ENCODE measurements at regions not wholly inside any gene's neighbourhood (a gene's known extent, or its start where the extent isn't known, plus 50 kb on each side); places are given as distances from the start of the nearest gene placed in this dataset.

GRCh38 chr17:62860962-62861873 lies 53.1 kb upstream of the MARCHF10 start:
- no peaks in the 10 kb centered on the region for H3K9me3 ChIP-seq (ENCODE audit: insufficient read depth, low read depth, low read length)
- no peaks in the 10 kb centered on the region for H3K4me1 ChIP-seq (ENCODE audit: insufficient read depth, low read length)
- H3K27me3 ChIP-seq (ENCODE audit: insufficient read depth, low read length) = no peaks in the 10 kb centered on the region
- no peaks in the 10 kb centered on the region for H3K36me3 ChIP-seq (ENCODE audit: insufficient read depth, low read depth, low read length)
- no peak overlapping the region for H3K4me3 ChIP-seq (ENCODE audit: low read length)
- no peak overlapping the region for H3K9ac ChIP-seq (ENCODE audit: low read depth, low read length)
- H3K27ac ChIP-seq (ENCODE audit: low read length) = no peak overlapping the region

GRCh38 chr17:62859146-62859545 lies 51.0 kb upstream of the MARCHF10 start:
- Histone ChIP-seq H3K4me3 (ENCODE audit: low read length) (no peak overlapping the region), H3K27me3 (ENCODE audit: insufficient read depth, low read length) (no peaks in the 10 kb centered on the region), H3K9ac (ENCODE audit: low read depth, low read length) (no peak overlapping the region), H3K9me3 (ENCODE audit: insufficient read depth, low read depth, low read length) (no peaks in the 10 kb centered on the region), H3K4me1 (ENCODE audit: insufficient read depth, low read length) (no peaks in the 10 kb centered on the region), H3K27ac (ENCODE audit: low read length) (no peak overlapping the region), H3K36me3 (ENCODE audit: insufficient read depth, low read depth, low read length) (no peaks in the 10 kb centered on the region)

Data from iPS-20b (cell line).